NCI-H345 treated with DMSO at 0.1 percent for 48 hours (cell line): ENCODE measurements at regions not wholly inside any gene's neighbourhood (a gene's known extent, or its start where the extent isn't known, plus 50 kb on each side); places are given as distances from the start of the nearest gene placed in this dataset.
A peak's percentile ranks its signal among the peaks of the same experiment; 100 is the strongest.

Experiments
- DNase-seq: peaks from one replicate; lab custom pipeline; 2025; ENCODE audit not compliant: unreplicated experiment; lab: John Stamatoyannopoulos, UW

- no peak for DNase-seq
Measured at GRCh38 chr6:156650896-156651390, 126.2 kb upstream of the ARID1B start.

GRCh38 chr6:156648616-156649015 lies 128.6 kb upstream of the ARID1B start:
- no peak for DNase-seq

GRCh38 chr6:156647991-156648390 lies 129.2 kb upstream of the ARID1B start:
- DNase-seq = no peak

- DNase-seq = no peak
Measured at GRCh38 chr6:156647140-156647784, 129.9 kb upstream of the ARID1B start.

GRCh38 chr6:156646496-156646895 lies 130.7 kb upstream of the ARID1B start:
- DNase-seq = no peak

- no peak for DNase-seq
Measured at GRCh38 chr6:156645097-156645496, 132.1 kb upstream of the ARID1B start.

- DNase-seq = no peak
Measured at GRCh38 chr6:156639009-156639721, 138.0 kb upstream of the ARID1B start.

GRCh38 chr6:156638581-156638980 lies 138.6 kb upstream of the ARID1B start:
- DNase-seq = no peak

GRCh38 chr6:156634951-156635371 lies 142.2 kb upstream of the ARID1B start:
- DNase-seq = no peak

GRCh38 chr6:156634048-156634447 lies 143.1 kb upstream of the ARID1B start:
- no peak for DNase-seq

GRCh38 chr6:156633291-156633690 lies 143.9 kb upstream of the ARID1B start:
- no peak for DNase-seq

GRCh38 chr6:156630613-156631302 lies 146.4 kb upstream of the ARID1B start:
- DNase-seq = no peak

- no peak for DNase-seq
Measured at GRCh38 chr6:156628805-156629204, 148.4 kb upstream of the ARID1B start.

GRCh38 chr6:156627524-156627923 lies 149.7 kb upstream of the ARID1B start:
- DNase-seq = no peak

- no peak for DNase-seq
Measured at GRCh38 chr6:156622185-156622584, 155.0 kb upstream of the ARID1B start.

GRCh38 chr6:156620331-156620730 lies 156.8 kb upstream of the ARID1B start:
- no peak for DNase-seq

- peak; percentile 58 for DNase-seq
Measured at GRCh38 chr6:156618600-156619205, 158.5 kb upstream of the ARID1B start.

- no peak for DNase-seq
Measured at GRCh38 chr6:156617941-156618340, 159.2 kb upstream of the ARID1B start.

GRCh38 chr6:156617376-156617775 lies 159.8 kb upstream of the ARID1B start:
- peak; percentile 7 for DNase-seq

- no peak for DNase-seq
Measured at GRCh38 chr6:156616495-156616894, 160.7 kb upstream of the ARID1B start.

GRCh38 chr6:156613996-156614395 lies 163.2 kb upstream of the ARID1B start:
- no peak for DNase-seq

- no peak for DNase-seq
Measured at GRCh38 chr6:156612361-156612760, 164.8 kb upstream of the ARID1B start.
